Stimulated activated CD8-positive, alpha-beta memory T cell treated with anti-CD3 and anti-CD28 coated beads, Interleukin-15, amount 100 ng/mL, for 4 hours (primary cell): ENCODE measurements at regions not wholly inside any gene's neighbourhood (a gene's known extent, or its start where the extent isn't known, plus 50 kb on each side); places are given as distances from the start of the nearest gene placed in this dataset.
"Not testable (repeated sequence)": the region's sequence is repeated elsewhere in the genome, so short reads cannot be mapped to it uniquely, and the experiment has no call there.

ENCODE experiments used
- DNase-seq, 2 donors: peaks; one replicate each; pipeline ENCODE4 v3.0.0-alpha.2; 2020; ENCODE audit warnings: low read depth in 2 of 2

GRCh38 chr7:69419934-69420333 lies 178.3 kb upstream of the AUTS2 start:
- DNase-seq, result no peak

DNA sequence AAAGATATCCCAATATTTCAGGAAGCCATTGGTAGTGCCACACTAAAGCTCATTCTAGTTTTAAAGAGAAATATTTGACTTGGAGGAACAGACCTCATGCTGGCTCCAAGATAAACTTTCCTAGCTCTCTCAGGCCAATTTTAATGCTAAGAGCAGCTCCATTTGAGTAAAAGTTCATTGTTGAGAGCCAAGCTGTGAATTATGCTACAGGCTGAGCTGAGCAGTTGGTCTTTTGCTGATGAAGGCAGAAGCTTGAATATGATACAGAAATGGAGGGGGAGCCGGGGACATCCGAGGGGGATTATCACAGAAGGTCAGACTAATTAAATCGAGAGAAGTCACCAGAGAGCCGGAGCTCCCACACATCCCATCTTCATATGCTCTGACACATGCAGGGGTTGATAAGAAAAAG lies 175.7 kb upstream of the AUTS2 start:
- DNase-seq, result no peak

DNA sequence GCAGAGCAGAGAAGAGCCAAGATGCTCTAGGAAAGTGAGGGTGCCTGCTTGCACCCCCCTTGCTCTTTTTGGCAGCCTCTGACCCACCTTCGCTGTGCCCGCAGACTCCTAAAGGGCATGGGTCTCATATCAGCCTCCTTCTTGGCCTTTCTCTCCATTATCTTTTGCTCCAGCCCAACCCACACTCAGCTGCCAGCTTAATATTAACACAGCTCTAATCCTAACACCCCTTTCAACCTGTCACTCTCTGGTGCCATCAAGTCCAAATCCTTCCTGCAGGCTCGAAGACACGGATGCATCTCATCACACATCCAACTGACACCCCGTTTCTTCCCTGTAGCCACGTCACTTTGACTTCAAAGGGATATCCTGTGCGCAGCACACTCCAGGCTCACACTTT lies 171.6 kb upstream of the AUTS2 start:
- no peak for DNase-seq

DNA sequence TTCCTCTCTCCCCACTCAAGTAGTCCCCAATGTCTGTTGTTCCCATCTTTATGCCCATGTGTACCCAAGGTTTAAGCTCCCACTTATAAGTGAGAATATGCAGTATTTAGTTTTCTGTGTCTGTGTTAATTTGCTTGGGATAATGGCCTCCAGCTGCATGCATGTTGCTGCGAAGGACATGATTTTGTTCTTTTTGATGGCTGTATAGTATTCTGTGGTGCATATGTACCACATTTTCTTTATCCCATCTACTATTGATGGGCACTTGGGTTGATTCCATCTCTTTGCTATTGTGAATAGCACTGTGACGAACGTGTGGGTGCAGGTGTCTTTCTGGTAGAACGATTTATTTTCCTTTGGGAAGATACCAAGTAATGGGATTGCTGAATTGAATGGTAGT lies 170.2 kb upstream of the AUTS2 start:
- no peak for DNase-seq

GRCh38 chr7:69429911-69430383 lies 168.3 kb upstream of the AUTS2 start:
- DNase-seq, result no peak

GRCh38 chr7:69430384-69431021 lies 167.8 kb upstream of the AUTS2 start:
- DNase-seq, result no peak

- DNase-seq, result no peak
Observed at GRCh38 chr7:69431626-69432025, 166.6 kb upstream of the AUTS2 start.

- not testable (repeated sequence) for DNase-seq
Observed at GRCh38 chr7:69432276-69432675, 166.0 kb upstream of the AUTS2 start.

- no peak for DNase-seq
Observed at GRCh38 chr7:69433081-69433480, 165.2 kb upstream of the AUTS2 start.

GRCh38 chr7:69434398-69434815 lies 163.9 kb upstream of the AUTS2 start:
- DNase-seq, result no peak

GRCh38 chr7:69435711-69436110 lies 162.6 kb upstream of the AUTS2 start:
- no peak for DNase-seq

DNA sequence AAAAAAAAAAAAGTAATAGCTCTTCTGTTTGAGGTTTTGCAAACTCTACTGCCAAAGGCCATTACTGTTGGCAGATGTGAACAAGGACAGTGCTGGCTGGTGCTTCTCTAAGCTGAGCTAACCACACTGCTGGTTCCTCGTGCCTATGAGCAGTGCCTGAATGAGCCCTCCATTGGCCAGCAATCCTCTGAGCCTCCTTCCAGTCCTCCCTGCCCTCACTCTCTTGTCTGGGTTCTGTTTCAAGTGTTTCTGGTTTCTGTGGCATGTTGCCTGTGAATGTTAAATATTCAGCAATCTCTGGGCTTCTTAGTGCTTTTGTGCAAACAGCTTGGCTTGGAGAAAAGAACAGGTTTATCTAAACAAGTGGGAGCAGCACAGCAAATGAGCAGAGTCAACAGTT lies 161.3 kb upstream of the AUTS2 start:
- no peak for DNase-seq

DNA sequence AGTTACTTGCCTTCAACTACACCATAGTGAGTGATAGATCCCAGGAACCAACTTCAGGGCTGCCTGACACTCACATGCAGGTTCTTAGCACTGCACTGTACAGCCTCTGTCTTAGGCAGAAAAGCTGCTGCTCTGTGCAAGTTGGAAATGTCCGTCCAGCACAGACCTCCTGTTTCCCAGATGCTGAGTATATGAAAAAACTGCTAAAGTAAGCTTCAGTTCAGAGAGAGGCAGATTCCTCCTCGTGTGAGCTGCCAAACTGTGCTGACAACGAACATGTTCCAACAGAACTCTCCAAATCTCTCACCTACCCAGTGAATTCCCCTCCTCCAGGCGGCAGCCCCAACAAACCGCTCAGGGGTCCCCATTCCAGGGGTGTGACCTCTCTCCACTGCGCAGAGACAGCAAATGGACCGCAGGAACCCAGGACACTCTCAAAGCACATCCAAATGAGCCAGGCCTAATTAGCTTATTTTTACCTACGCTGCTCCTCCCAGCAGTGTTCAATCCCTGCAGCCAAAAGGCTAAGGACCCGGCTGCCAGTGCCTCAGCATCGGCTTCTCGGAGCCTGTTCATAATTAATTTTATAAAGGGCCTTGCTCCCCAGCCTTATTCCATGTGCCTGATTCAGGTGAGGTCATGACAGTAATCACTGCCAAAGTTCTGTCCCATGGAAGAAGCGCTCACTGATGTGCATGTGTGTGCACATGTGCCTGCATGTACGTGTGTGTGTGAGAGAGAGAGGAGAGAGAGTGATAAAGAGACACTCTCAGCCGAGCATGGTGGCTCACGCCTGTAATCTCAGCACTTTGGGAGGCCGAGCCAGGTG lies 159.5 kb upstream of the AUTS2 start:
- DNase-seq, result no peak

- no peak for DNase-seq
Observed at GRCh38 chr7:69439636-69440325, 158.5 kb upstream of the AUTS2 start.

DNA sequence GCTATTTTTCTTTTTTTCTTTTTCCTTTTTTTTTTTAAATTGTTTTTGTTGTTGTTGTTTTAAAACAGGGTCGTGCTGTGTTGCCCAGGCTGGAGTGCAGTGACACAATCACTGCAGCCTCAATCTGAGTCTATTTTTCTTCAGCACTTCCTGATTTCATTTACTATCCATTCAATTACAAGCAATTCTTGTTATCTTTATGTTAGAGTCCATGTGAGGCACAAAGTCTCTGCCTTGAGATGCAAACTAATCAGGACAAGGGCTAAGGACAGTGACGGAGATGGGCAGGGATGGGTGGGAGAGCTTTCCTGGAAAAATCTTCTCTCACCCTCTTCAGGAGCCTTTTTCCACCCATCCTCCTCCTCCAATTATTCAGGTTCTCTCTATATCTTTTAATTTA lies 157.3 kb upstream of the AUTS2 start:
- no peak for DNase-seq

DNA sequence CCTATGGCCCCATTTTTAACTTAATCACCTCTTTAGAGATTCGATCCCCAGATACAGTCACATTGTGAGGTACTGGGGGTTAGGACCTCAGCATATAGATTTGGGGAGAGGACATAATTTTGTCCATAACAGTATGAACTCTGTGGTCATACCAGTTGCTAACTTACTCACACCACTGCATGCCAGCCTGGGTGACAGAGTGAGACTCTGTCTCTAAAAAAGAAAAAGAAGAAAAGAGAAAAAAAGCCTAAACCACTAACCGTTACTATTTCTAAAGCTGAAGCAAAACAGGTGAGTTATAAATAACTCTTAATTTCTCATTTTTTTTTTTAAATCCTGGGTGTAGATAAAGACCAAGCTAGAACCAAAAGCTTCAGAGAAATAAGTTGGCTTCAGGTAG lies 155.1 kb upstream of the AUTS2 start:
- DNase-seq, result no peak

DNA sequence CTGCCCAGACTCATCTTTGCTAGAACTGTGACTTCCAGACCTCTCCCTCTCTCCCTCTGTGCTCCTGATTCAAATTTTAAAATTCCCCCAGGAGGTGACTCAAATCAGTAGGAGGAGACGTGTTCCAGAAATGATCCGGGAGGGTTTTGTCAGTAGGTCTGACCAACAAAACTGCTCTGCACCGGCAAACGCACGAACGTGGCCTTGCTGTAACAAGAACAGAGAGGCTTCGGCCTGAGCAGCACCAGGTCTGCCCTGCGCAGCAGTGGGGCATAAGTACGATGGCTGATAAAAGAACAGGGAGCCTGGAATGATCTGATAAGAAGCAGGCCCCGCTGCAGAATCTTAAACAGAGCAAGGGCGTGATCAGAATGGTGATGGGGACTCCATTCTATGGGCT lies 152.7 kb upstream of the AUTS2 start:
- no peak for DNase-seq

GRCh38 chr7:69446213-69446612 lies 152.1 kb upstream of the AUTS2 start:
- DNase-seq, result not testable (repeated sequence)

DNA sequence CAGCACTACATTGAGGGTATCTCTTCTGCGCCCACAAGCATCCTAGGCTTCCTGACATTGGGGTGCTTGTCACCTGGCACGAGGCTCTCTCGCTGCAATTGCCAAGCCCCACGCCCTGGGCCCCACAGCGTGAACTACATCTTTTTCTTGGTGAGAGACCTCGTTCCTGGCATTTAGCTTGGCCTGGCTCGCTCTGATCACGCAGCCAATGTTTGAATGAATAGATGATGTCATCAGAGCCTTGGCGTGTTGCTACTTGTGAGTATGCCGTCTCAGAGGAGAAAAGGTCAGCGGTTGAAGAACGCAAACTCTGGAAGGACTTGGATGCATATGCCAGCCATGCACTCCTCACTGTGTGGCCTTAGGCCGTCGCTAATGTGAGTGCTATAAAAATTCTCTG lies 150.2 kb upstream of the AUTS2 start:
- DNase-seq, result no peak

DNA sequence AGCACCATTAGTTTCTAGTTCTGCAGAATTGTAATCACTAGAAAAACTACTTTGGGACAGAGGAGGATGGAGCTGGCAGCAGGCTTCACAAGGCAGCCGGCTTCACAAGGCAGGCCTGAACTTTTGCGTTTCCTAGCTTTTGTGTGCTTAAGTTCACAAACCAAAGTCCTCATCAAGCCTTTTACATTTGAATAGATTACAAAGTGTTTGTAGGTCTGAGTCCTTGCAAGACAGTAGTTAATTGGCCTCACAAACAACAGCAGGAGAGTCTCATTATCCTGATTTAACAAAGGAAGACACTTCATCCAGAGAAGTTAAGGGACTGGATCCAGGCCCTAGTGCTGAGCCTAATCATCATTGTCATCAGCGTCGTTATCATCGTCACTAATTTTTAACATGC lies 147.8 kb upstream of the AUTS2 start:
- no peak for DNase-seq

- no peak for DNase-seq
Observed at GRCh38 chr7:69451715-69452114, 146.6 kb upstream of the AUTS2 start.

DNA sequence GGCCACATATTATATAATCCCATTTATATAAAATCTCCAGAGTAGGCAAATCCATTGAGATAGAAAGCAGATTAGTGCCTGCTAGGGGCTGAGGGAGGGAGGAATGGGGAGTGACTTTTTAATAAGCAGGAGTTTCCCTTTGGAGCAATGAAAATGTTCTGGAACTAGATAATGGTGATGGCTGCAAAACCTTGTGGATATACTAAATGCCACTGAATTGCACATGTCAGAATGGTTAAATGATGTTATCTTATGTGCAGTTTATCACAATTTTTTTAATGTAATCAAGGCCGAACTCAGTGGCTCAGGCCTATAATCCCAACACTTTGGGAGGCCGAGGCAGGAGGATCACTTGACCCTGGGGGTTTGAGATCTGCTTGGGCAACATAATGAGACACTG lies 145.5 kb upstream of the AUTS2 start:
- no peak for DNase-seq
